ENCODE measurements at regions not wholly inside any gene's neighbourhood (a gene's known extent, or its start where the extent isn't known, plus 50 kb on each side); places are given as distances from the start of the nearest gene placed in this dataset.

GRCh38 chr2:173654896-173655265 lies 300.2 kb downstream of the CDCA7 start:
- TF ChIP-seq CTCF (IDR thresholded peaks at IDR 0.05): no peak
- TF ChIP-seq POLR2A (IDR thresholded peaks at IDR 0.05): no peak
